GM19468 (cell line): ENCODE measurements at regions not wholly inside any gene's neighbourhood (a gene's known extent, or its start where the extent isn't known, plus 50 kb on each side); places are given as distances from the start of the nearest gene placed in this dataset.
"Not testable (repeated sequence)": the region's sequence is repeated elsewhere in the genome, so short reads cannot be mapped to it uniquely, and the experiment has no call there.

Experiments
- ATAC-seq: cut with Tn5 transposase; IDR thresholded peaks from one replicate; pipeline ENCODE4 v1.9.1; 2021; ENCODE audit warnings: mild to moderate bottlenecking, moderate library complexity, moderate number of reproducible peaks; ENCODE audit not compliant: unreplicated experiment; ENCODE audit errors: extremely low read depth

DNA sequence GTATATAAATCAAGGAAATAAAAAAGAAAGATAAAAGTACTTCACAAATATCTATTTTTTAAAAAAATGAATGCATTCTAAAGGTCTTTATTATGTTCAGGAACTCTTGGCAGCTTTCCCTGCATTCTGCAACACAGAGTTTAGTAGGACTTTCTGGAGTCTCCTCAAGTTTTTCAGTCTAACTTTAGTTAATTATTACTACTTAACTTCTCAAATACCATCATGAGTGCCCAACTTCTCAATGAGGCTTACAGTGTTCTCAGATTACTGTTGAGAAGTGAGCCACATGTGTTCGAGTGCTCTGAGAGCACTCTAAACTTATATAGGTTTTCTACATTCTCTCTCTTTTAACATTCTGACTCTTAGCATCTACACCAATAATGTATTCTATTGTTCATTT lies 1852.9 kb upstream of the PCDH10 start:
- ATAC-seq = no peak

DNA sequence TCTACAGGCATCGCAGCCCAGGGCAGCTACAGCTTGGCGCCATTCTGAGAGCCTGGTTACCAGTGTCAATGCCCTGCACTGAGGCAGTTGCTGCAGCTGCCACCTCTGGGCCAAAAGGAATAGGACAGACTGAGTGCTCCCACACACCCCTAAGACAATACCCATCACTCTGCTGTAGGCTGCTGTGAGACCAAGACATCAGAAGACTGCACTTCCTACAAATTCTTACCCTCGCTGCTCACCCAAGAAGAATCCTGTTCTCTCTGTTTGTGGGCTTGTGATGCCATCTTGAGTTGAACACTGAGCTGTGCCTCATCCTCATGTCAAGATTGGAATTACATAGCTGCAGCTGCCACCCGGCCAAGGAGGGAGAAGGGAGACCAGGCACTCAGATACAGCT lies 1847.0 kb upstream of the PCDH10 start:
- no peak for ATAC-seq

GRCh38 chr4:131304686-131305085 lies 1844.4 kb upstream of the PCDH10 start:
- no peak for ATAC-seq

GRCh38 chr4:131309628-131310027 lies 1839.5 kb upstream of the PCDH10 start:
- ATAC-seq = no peak

- ATAC-seq = no peak
Measured at GRCh38 chr4:131316086-131316485, 1833.0 kb upstream of the PCDH10 start.

GRCh38 chr4:131337936-131338335 lies 1811.2 kb upstream of the PCDH10 start:
- no peak for ATAC-seq

DNA sequence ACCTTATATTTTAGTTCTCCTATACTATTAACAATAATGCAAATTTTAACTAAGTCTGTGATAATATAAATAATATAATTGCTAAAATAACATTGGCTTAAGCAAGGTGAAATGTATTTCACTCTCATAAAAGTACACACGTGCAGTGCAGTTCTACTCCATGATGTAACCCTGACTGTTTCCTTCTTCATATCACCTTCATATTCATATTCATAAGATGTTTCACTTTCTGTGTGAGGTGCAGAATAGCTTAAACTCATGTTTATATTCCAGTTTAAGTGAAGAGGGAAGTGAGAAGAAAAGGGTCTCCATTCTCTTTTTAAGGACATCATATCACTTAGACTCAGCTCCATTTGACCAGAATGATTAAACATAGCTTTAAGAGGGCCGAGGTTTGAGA lies 1810.0 kb upstream of the PCDH10 start:
- no peak for ATAC-seq

DNA sequence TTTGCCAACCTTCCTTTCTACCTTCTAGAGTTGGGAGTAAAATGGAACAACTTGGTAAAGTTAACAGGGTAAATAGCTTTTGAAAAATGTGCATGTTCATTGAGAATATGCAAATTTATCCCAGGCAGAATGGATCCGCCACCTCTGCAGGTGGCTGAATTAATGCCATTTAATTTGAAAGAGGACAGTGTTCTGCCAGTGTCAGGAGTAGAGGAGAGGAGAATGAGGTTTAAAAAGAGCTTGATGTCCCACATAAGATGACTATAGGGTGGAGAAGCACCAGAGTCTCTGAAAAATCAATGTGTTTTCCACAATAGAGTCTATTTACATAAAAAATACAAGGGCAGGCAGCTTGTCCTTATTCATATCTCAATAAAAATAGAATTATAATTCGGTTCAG lies 1804.3 kb upstream of the PCDH10 start:
- no peak for ATAC-seq

DNA sequence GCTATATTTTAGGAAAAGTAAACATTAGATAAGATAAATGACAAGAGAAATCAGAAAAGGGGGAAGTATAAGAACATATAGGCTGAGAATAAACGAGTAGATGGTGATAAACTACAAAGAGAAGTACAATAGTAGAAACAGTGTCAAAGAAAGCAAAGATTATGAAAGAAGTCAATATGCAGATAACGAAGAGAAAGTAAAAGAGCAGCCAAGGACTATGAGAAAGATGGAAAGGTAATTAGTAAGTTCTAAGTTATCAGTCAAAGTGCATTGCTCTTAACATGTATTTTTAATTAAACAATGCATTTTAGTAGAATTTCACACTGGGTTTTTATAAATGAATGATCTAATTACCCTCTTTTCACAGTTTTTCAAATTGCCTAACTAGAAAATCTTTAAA lies 1801.3 kb upstream of the PCDH10 start:
- ATAC-seq = no peak

- ATAC-seq = no peak
Measured at GRCh38 chr4:131348263-131348662, 1800.8 kb upstream of the PCDH10 start.

- not testable (repeated sequence) for ATAC-seq
Measured at GRCh38 chr4:131352371-131352770, 1796.7 kb upstream of the PCDH10 start.

GRCh38 chr4:131366714-131367113 lies 1782.4 kb upstream of the PCDH10 start:
- ATAC-seq = no peak

DNA sequence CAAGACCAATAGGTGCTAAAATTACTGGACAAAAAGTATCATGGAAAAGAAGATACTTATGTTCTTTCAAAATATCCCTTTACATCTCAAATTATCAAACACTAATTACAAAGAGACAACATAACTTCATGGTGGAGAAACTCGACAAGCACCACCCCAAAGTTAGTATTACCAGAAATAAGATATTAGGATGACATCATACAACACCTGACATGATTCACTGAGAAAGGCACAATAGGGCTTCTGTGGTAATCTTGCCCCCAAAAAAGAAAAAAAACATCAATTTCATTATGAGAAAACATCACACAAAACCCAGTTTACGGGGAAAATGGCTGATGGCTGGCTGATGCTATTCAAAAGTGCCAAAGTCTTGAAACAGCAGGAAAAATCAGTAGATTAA lies 1781.7 kb upstream of the PCDH10 start:
- ATAC-seq = no peak

- no peak for ATAC-seq
Measured at GRCh38 chr4:131370846-131371245, 1778.2 kb upstream of the PCDH10 start.

GRCh38 chr4:131381055-131381454 lies 1768.0 kb upstream of the PCDH10 start:
- no peak for ATAC-seq

DNA sequence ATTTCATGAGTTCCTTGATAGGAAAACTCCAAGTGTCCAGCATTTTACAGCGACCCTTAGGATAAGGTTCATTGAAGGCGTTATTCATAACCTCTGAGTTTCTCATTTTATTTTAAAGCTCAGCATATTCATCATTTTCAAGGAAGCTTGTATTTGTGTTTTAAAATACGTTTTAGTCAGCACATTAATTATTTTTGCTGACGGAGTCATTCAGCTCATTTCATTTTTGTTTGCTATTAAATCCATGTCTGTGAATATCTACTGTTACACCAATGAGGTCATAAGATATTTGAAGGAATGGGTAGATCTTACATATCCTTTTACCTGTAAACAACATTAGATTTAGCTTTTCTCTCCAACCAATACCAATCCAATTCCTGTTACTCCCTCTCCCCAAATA lies 1766.3 kb upstream of the PCDH10 start:
- ATAC-seq = no peak

- ATAC-seq = no peak
Measured at GRCh38 chr4:131388277-131388676, 1760.8 kb upstream of the PCDH10 start.

- no peak for ATAC-seq
Measured at GRCh38 chr4:131408102-131408501, 1741.0 kb upstream of the PCDH10 start.

DNA sequence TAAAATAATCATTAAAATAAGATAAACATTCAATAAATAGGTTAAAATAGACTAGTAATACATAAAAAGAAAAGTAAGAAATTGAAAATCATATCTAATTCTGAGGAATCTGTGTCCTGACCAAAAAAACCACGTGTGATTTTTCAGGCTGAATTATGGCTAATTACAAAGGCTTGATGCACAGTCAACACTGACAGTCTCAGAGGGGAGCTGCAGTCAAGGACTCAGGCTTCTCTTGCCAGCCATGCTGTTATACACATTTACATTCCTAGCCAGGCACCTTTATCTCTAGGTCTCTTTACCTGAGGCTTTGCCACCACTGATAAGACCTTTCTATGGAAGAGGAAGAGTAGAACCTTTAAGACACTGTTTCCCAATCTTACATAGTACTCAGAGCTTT lies 1737.7 kb upstream of the PCDH10 start:
- no peak for ATAC-seq

DNA sequence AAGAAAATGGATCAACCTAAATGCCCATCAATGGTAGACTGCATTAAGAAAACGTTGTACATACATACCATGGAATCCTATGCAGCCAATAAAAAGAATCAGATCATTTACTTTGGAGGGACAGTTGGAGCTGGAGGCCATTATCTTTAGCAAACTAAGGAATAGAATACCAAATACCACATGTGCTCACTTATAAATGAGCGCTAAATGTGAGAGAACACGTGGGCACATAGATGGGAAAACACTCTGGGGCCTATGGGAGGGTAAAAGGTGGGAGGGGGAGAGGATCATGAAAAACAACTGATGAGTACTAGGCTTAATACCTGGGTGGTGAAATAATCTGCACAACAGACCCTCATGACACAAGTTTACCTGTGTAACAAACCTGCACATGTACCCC lies 1729.9 kb upstream of the PCDH10 start:
- no peak for ATAC-seq

DNA sequence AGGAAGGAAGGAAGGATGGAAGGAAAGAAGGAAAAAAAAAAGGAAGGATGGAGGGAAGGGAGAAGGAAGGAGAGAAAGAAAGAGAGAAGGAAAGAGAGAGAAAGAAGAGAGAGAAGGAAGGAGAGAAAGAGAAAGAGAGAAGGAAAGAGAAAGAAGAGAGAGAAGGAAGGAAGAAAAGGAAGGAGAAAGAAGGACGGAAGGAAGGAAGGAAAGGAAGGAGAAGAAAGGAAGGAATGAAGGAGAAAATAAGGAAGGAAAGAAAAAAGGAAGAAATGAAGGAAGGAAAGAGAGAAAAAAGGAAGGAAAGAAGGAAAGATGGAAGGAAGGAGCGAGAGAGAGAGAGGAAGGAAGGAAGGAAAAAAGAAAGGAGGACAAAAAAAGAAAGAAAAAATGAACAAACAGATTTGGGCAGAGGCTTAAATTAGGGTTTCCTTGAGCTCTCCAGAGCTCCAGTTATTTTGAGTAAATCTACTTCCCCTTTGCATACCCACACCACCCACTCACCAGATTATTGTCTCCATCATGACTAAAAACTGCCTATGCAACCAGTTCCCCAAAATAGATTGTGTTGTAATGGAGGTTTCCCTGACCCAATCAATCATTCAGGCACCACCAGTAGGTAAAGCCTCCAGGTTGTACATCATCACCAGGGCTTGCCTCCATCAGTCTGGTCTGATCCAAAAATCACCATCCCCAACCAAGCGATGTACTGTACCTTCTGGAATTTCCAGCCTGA lies 1722.9 kb upstream of the PCDH10 start:
- ATAC-seq = no peak

- ATAC-seq = no peak
Measured at GRCh38 chr4:131427000-131427399, 1722.1 kb upstream of the PCDH10 start.

DNA sequence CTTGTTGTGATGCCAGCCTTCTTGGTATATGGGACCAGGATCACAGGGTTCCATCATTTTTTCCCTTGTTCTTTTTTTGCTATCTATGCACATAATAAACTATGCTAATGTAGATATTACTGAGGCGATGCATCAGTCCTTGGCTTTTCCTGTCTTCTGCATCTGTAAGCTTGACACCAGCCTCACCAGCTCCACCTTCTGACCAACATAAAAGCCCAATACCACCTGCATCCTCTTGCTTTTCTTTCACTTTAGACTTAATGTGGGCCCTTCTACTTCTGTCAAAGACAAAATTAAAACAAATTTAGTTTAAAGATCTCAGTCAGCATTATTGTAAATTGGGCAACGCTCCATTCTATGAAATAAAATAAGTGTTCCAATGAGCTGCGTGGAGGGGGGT lies 1718.8 kb upstream of the PCDH10 start:
- ATAC-seq = no peak
